GM23338 (cell line): ENCODE measurements at regions not wholly inside any gene's neighbourhood (a gene's known extent, or its start where the extent isn't known, plus 50 kb on each side); places are given as distances from the start of the nearest gene placed in this dataset.

Source experiments
- ATAC-seq: fragments of 200-7000 bp; cut with Tn5 transposase; 3 replicates; pipeline ENCODE4 v1.9.1; 2020
- DNase-seq: peaks from one replicate; pipeline ENCODE4 v3.0.0-alpha.2; 2015; ENCODE audit warnings: low spot score
- H2AFZ ChIP-seq: fragments of 200-600 bp; sonication (generic); 2 replicates; pipeline ENCODE4 v1.8.0; 2016; ENCODE audit warnings: antibody characterized with exemption, mild to moderate bottlenecking, moderate library complexity
- H3F3A ChIP-seq: fragments of 200-600 bp; sonication (generic); replicated peaks from 2 replicates; pipeline ENCODE4 v1.8.0; 2017; ENCODE audit warnings: antibody characterized with exemption, mixed run types, low read depth
- H3K27ac ChIP-seq: fragments of 200-600 bp; sonication (generic); 2 replicates; pipeline ENCODE4 v1.6.1; 2016; ENCODE audit warnings: low read depth
- H3K27me3 ChIP-seq: fragments of 200-600 bp; sonication (generic); 2 replicates; pipeline ENCODE4 v1.8.0; 2016; ENCODE audit warnings: mild to moderate bottlenecking, mixed run types, moderate library complexity; ENCODE audit not compliant: insufficient read depth
- H3K36me3 ChIP-seq: fragments of 200-600 bp; sonication (generic); 2 replicates; pipeline ENCODE4 v1.8.0; 2016; ENCODE audit warnings: mild to moderate bottlenecking; ENCODE audit not compliant: insufficient read depth
- H3K4me1 ChIP-seq: fragments of 200-600 bp; sonication (generic); 2 replicates; pipeline ENCODE4 v1.8.0; 2016; ENCODE audit warnings: mild to moderate bottlenecking, moderate library complexity; ENCODE audit not compliant: insufficient read depth
- H3K4me2 ChIP-seq: fragments of 200-600 bp; sonication (generic); 2 replicates; pipeline ENCODE4 v1.7.1; 2017; ENCODE audit warnings: mixed run types
- H3K4me3 ChIP-seq: fragments of 200-600 bp; sonication (generic); 2 replicates; pipeline ENCODE4 v1.6.1; 2016; ENCODE audit warnings: mixed run types
- H3K79me2 ChIP-seq: fragments of 200-600 bp; sonication (generic); replicated peaks from 2 replicates; pipeline ENCODE4 v1.8.0; 2017; ENCODE audit warnings: mild to moderate bottlenecking; ENCODE audit not compliant: insufficient read depth
- H3K9me2 ChIP-seq: fragments of 200-600 bp; sonication (generic); 2 replicates; pipeline ENCODE4 v1.8.0; 2017; ENCODE audit not compliant: insufficient read depth
- H4K20me1 ChIP-seq: fragments of 200-600 bp; sonication (generic); replicated peaks from 2 replicates; pipeline ENCODE4 v1.8.0; 2017; ENCODE audit warnings: mild to moderate bottlenecking; ENCODE audit not compliant: insufficient read depth
- H3K27ac Mint-ChIP-seq: 2 replicates; pipeline ENCODE4 v1.8.0; 2020; ENCODE audit warnings: inconsistent platforms, mild to moderate bottlenecking, moderate library complexity, mixed read lengths
- H3K27me3 Mint-ChIP-seq: 3 replicates; pipeline ENCODE4 v1.8.0; 2022; ENCODE audit warnings: low read depth, mild to moderate bottlenecking, moderate library complexity, mixed read lengths, inconsistent platforms; ENCODE audit not compliant: insufficient read depth, poor library complexity
- H3K36me3 Mint-ChIP-seq: 3 replicates; pipeline ENCODE4 v1.8.0; 2021; ENCODE audit warnings: low read depth, mild to moderate bottlenecking, inconsistent platforms, moderate library complexity, mixed read lengths
- H3K4me1 Mint-ChIP-seq: 3 replicates; pipeline ENCODE4 v1.8.0; 2020; ENCODE audit warnings: mild to moderate bottlenecking, inconsistent platforms, mixed read lengths
- H3K4me3 Mint-ChIP-seq: 3 replicates; pipeline ENCODE4 v1.8.0; 2021; ENCODE audit warnings: moderate library complexity, mild to moderate bottlenecking, inconsistent platforms, mixed read lengths
- H3K9me3 Mint-ChIP-seq: 3 replicates; pipeline ENCODE4 v1.8.0; 2020; ENCODE audit warnings: moderate library complexity, mild to moderate bottlenecking, inconsistent platforms, mixed read lengths
- CREB1 ChIP-seq: fragments of 250-450 bp; sonication (Bioruptor Pico); IDR thresholded peaks from 2 replicates; pipeline ENCODE4 v1.5.0; 2020; ENCODE audit warnings: low read depth, mild to moderate bottlenecking, moderate library complexity
- CTCF ChIP-seq, 2 experiments: fragments of 200-600 bp in 1 of 2; sonication (generic) in 1 of 2; conservative IDR thresholded peaks; 2 replicates each; pipeline versions ENCODE4 v1.5.1 to v1.6.1; 2016 to 2017; ENCODE audit warnings: antibody characterized with exemption in 2 of 2, low read depth in 2 of 2, mild to moderate bottlenecking in 2 of 2, moderate library complexity in 1 of 2
- ETS1 ChIP-seq: IDR thresholded peaks from 2 replicates; pipeline ENCODE4 v1.6.1; 2016; ENCODE audit warnings: antibody characterized with exemption
- EZH2 ChIP-seq: fragments of 200-600 bp; sonication (generic); IDR thresholded peaks from one replicate; pipeline ENCODE4 v1.8.0; 2017; ENCODE audit warnings: antibody characterized with exemption, mild to moderate bottlenecking, low read depth; ENCODE audit not compliant: unreplicated experiment
- JUNB ChIP-seq: IDR thresholded peaks from one replicate; pipeline ENCODE4 v1.6.1; 2016; ENCODE audit warnings: antibody characterized with exemption; ENCODE audit not compliant: unreplicated experiment
- NANOG ChIP-seq: IDR thresholded peaks from 2 replicates; pipeline ENCODE4 v1.6.1; 2016; ENCODE audit warnings: antibody characterized with exemption, borderline replicate concordance
- POLR2AphosphoS5 ChIP-seq: IDR thresholded peaks from 2 replicates; pipeline ENCODE4 v1.6.1; 2016; ENCODE audit warnings: antibody characterized with exemption, low read depth
- REST ChIP-seq: IDR thresholded peaks from one replicate; pipeline ENCODE4 v1.6.1; 2018; ENCODE audit warnings: antibody characterized with exemption; ENCODE audit not compliant: unreplicated experiment
- ZNF114 ChIP-seq: fragments of 250-450 bp; sonication (Bioruptor Pico); IDR thresholded peaks from 2 replicates; pipeline ENCODE4 v1.5.0; 2020; ENCODE audit warnings: mild to moderate bottlenecking, moderate library complexity
- ZNF331 ChIP-seq: fragments of 250-450 bp; sonication (Bioruptor Pico); IDR thresholded peaks from 2 replicates; pipeline ENCODE4 v1.5.0; 2020; ENCODE audit warnings: low read depth, mild to moderate bottlenecking, moderate library complexity
- ZNF462 ChIP-seq: fragments of 250-450 bp; sonication (Bioruptor Pico); IDR thresholded peaks from 2 replicates; pipeline ENCODE4 v1.5.0; 2020; ENCODE audit warnings: mild to moderate bottlenecking, moderate library complexity

- no peak overlapping the region for H3K4me3 Mint-ChIP-seq
- H3K27ac Mint-ChIP-seq = no peak overlapping the region
- H3K9me2 ChIP-seq = peaks cover 21% of the 10 kb centered on the region
- 0 out of 2 replicates have a peak overlapping the region, but pooled peaks have one; percentile 26 for H3K4me2 ChIP-seq
- peaks cover 31% of the 10 kb centered on the region for H3K4me1 Mint-ChIP-seq
- H3K9me3 Mint-ChIP-seq = no peaks in the 10 kb centered on the region
- H4K20me1 ChIP-seq = no peaks in the 10 kb centered on the region
- H3K27me3 Mint-ChIP-seq = peaks cover 7% of the 10 kb centered on the region
- H3K27me3 ChIP-seq = no peaks in the 10 kb centered on the region
- no peaks in the 10 kb centered on the region for H3K36me3 ChIP-seq
- H3K36me3 Mint-ChIP-seq = no peaks in the 10 kb centered on the region
- H3K4me3 ChIP-seq = no peak overlapping the region
- DNase-seq (no peak), ATAC-seq (no peak)
- H3K79me2 ChIP-seq = no peaks in the 10 kb centered on the region
- no peak for TF ChIP-seq ZNF462 (CRISPR knock-in tag)
- TF ChIP-seq POLR2AphosphoS5 = no peak
- TF ChIP-seq JUNB = no peak
- TF ChIP-seq REST = no peak
- no peak for TF ChIP-seq EZH2
- TF ChIP-seq ETS1 = no peak
- no peak for TF ChIP-seq CTCF (conservative IDR thresholded peaks at IDR 0.05; ENCODE audit: low read depth in 2 of 2)
- no peak for TF ChIP-seq ZNF114 (CRISPR knock-in tag)
- TF ChIP-seq NANOG = no peak
- TF ChIP-seq CREB1 (CRISPR knock-in tag) = no peak
- TF ChIP-seq ZNF331 = no peak
- H2AFZ ChIP-seq = no peak overlapping the region
- H3K4me1 ChIP-seq = peaks cover 39% of the 10 kb centered on the region
- no peaks in the 10 kb centered on the region; the same call in 1 of the 2 replicates for H3F3A ChIP-seq
- H3K27ac ChIP-seq = no peak overlapping the region
Observed at GRCh38 chr18:57087644-57088376, 59.1 kb upstream of the BOD1L2 start.
